Keratinocyte (primary cell): ENCODE measurements at regions not wholly inside any gene's neighbourhood (a gene's known extent, or its start where the extent isn't known, plus 50 kb on each side); places are given as distances from the start of the nearest gene placed in this dataset.

Experiments used
- DNase-seq: peaks from one replicate; pipeline ENCODE4 v3.0.0-alpha.2; 2011; ENCODE audit warnings: low read depth, missing footprints, low spot score
- FAIRE-seq: peaks from 2 replicates; lab custom pipeline; 2011; peaks lifted over from hg19 to GRCh38; lab: Jason Lieb, UNC
- H2AFZ ChIP-seq: 2 replicates; pipeline ENCODE4 v1.6.0; 2012; ENCODE audit warnings: low read length, control low read depth, inconsistent platforms; ENCODE audit not compliant: control insufficient read depth
- H3K27ac ChIP-seq: 2 replicates; pipeline ENCODE4 v1.5.1; 2011; ENCODE audit warnings: low read length; ENCODE audit not compliant: control insufficient read depth, insufficient read depth
- H3K27me3 ChIP-seq: 3 replicates; pipeline ENCODE4 v1.6.0; 2011; ENCODE audit warnings: low read length; ENCODE audit not compliant: control insufficient read depth, insufficient read depth; ENCODE audit errors: extremely low read depth
- H3K36me3 ChIP-seq, 2 experiments: 2 replicates in 1 of 2; 3 replicates in 1 of 2; pipeline ENCODE4 v1.5.1; 2011; ENCODE audit warnings: low read length in 2 of 2, mild to moderate bottlenecking in 1 of 2; ENCODE audit not compliant: control insufficient read depth in 2 of 2, insufficient read depth in 2 of 2; ENCODE audit errors: extremely low read depth in 1 of 2
- H3K4me1 ChIP-seq: 3 replicates; pipeline ENCODE4 v1.5.1; 2011; ENCODE audit warnings: low read length; ENCODE audit not compliant: control insufficient read depth, insufficient read depth; ENCODE audit errors: extremely low read depth
- H3K4me2 ChIP-seq: 3 replicates; pipeline ENCODE4 v1.6.0; 2011; ENCODE audit warnings: low read depth, low read length; ENCODE audit not compliant: control insufficient read depth, insufficient read depth; ENCODE audit errors: extremely low read depth
- H3K4me3 ChIP-seq, 3 experiments: fragments of 200-600 bp in 1 of 3; sonication (generic) in 1 of 3; 2 replicates in 2 of 3; 3 replicates in 1 of 3; pipeline ENCODE4 v1.5.1; 2011 to 2016; ENCODE audit warnings: low read length in 3 of 3, mild to moderate bottlenecking in 3 of 3, control low read depth in 2 of 3, inconsistent platforms in 1 of 3, low read depth in 1 of 3, mixed read lengths in 1 of 3, mixed run types in 1 of 3, moderate library complexity in 1 of 3; ENCODE audit not compliant: control insufficient read depth in 2 of 3, insufficient read depth in 2 of 3; ENCODE audit errors: extremely low read depth in 1 of 3
- H3K79me2 ChIP-seq: 2 replicates; pipeline ENCODE4 v1.6.0; 2012; ENCODE audit warnings: low read length; ENCODE audit not compliant: control insufficient read depth, insufficient read depth
- H3K9ac ChIP-seq: 3 replicates; pipeline ENCODE4 v1.6.0; 2011; ENCODE audit warnings: low read length; ENCODE audit not compliant: control insufficient read depth, insufficient read depth; ENCODE audit errors: extremely low read depth
- H3K9me1 ChIP-seq: 3 replicates; pipeline ENCODE4 v1.6.0; 2011; ENCODE audit warnings: low read length; ENCODE audit not compliant: control insufficient read depth, insufficient read depth; ENCODE audit errors: extremely low read depth
- H3K9me3 ChIP-seq: 2 replicates; pipeline ENCODE4 v1.5.1; 2012; ENCODE audit warnings: low read depth, low read length; ENCODE audit not compliant: control insufficient read depth
- H4K20me1 ChIP-seq: 3 replicates; pipeline ENCODE4 v1.6.0; 2011; ENCODE audit warnings: low read length; ENCODE audit not compliant: control insufficient read depth, insufficient read depth; ENCODE audit errors: extremely low read depth
- CTCF ChIP-seq, 3 experiments: IDR thresholded peaks in 1 of 3; conservative IDR thresholded peaks in 1 of 3; optimal IDR thresholded peaks in 1 of 3; 2 replicates in 2 of 3; 3 replicates in 1 of 3; pipeline versions ENCODE3 to v1.5.1; 2011; ENCODE audit warnings: low read length in 3 of 3, mild to moderate bottlenecking in 3 of 3, moderate library complexity in 2 of 3, control low read depth in 1 of 3, inconsistent platforms in 1 of 3; ENCODE audit not compliant: insufficient read depth in 2 of 3; ENCODE audit errors: extremely low read depth in 1 of 3
- EZH2 ChIP-seq: IDR thresholded peaks from one replicate; pipeline ENCODE4 v1.6.1; 2012; ENCODE audit warnings: inconsistent platforms, mild to moderate bottlenecking, low read length, moderate library complexity
- dilution Hi-C: fragments of 300-500 bp; cut with MboI; formaldehyde crosslinking; loops from one replicate; pipeline ENCODE4 v1.7.0; 2020; ENCODE audit warnings: low sequenced_read_pairs; ENCODE audit not compliant: extremely low pct_ligation_motif_present

- peaks cover 5% of the 10 kb centered on the region for H3K4me1 ChIP-seq
- no peaks in the 10 kb centered on the region for H3K27me3 ChIP-seq
- no peak overlapping the region for H3K4me2 ChIP-seq
- no peaks in the 10 kb centered on the region for H3K79me2 ChIP-seq
- DNase-seq (no peak), FAIRE-seq (no peak)
- H3K9me3 ChIP-seq, result no peaks in the 10 kb centered on the region
- no peaks in the 10 kb centered on the region for H3K9me1 ChIP-seq
- H2AFZ ChIP-seq, result no peak overlapping the region
- H3K36me3 ChIP-seq, result no peaks in the 10 kb centered on the region
- H3K4me3 ChIP-seq, result no peak overlapping the region
- TF ChIP-seq EZH2 (no peak), CTCF (optimal IDR thresholded peaks at IDR 0.05 in 1 of 3, IDR thresholded peaks at IDR 0.05 in 1 of 3, conservative IDR thresholded peaks at IDR 0.05 in 1 of 3; ENCODE audit: extremely low read depth in 1 of 3, insufficient read depth in 2 of 3, low read length in 3 of 3) (no peak)
- dilution Hi-C loops, result no loop called here
- H3K27ac ChIP-seq, result no peak overlapping the region
- no peaks in the 10 kb centered on the region for H4K20me1 ChIP-seq
- no peak overlapping the region for H3K9ac ChIP-seq
Observed at GRCh38 chr14:55849833-55850232, 268.4 kb upstream of the PELI2 start.

GRCh38 chr14:55850825-55851241, 267.4 kb upstream of the PELI2 start:
- no peak for FAIRE-seq
- no peak overlapping the region for H3K27ac ChIP-seq
- TF ChIP-seq EZH2 (no peak), CTCF (optimal IDR thresholded peaks at IDR 0.05 in 1 of 3, IDR thresholded peaks at IDR 0.05 in 1 of 3, conservative IDR thresholded peaks at IDR 0.05 in 1 of 3; ENCODE audit: extremely low read depth in 1 of 3, insufficient read depth in 2 of 3, low read length in 3 of 3) (no peak)

More at GRCh38 chr14:55850825-55851241, 267.4 kb upstream of the PELI2 start:
- peaks cover 5% of the 10 kb centered on the region for H3K4me1 ChIP-seq
- no peak overlapping the region for H3K9ac ChIP-seq
- dilution Hi-C loops, result no loop called here
- H2AFZ ChIP-seq, result no peak overlapping the region
- DNase-seq, result no peak
- H3K27me3 ChIP-seq, result no peaks in the 10 kb centered on the region
- no peaks in the 10 kb centered on the region for H3K79me2 ChIP-seq
- H3K4me2 ChIP-seq, result no peak overlapping the region
- no peaks in the 10 kb centered on the region for H4K20me1 ChIP-seq
- H3K36me3 ChIP-seq, result no peaks in the 10 kb centered on the region
- H3K9me3 ChIP-seq, result no peaks in the 10 kb centered on the region
- no peak overlapping the region for H3K4me3 ChIP-seq
- no peaks in the 10 kb centered on the region for H3K9me1 ChIP-seq
